ENCODE measurements at regions not wholly inside any gene's neighbourhood (a gene's known extent, or its start where the extent isn't known, plus 50 kb on each side); places are given as distances from the start of the nearest gene placed in this dataset.

GRCh38 chr5:89123581-89123980 is 240.6 kb upstream of the MEF2C start:
- FAIRE-seq (no peak), DNase-seq (ENCODE audit: low read depth in 1 of 2, low spot score in 2 of 2) (no peak)
- Histone ChIP-seq H3K4me2 (ENCODE audit: insufficient read depth in 1 of 2, low read depth in 2 of 2, low read length in 2 of 2) (no peak overlapping the region), H4K20me1 (replicated peaks in 1 of 2; ENCODE audit: control insufficient read depth in 1 of 2, insufficient read depth in 2 of 2, low read length in 2 of 2) (no peaks in the 10 kb centered on the region), H3K27ac (ENCODE audit: low read depth, low read length) (no peak overlapping the region), H2BK120ac (replicated peaks; ENCODE audit: low read depth, low read length) (no peak overlapping the region), H2BK20ac (ENCODE audit: low read length) (no peak overlapping the region), H2AK5ac (ENCODE audit: low read depth, low read length) (no peak overlapping the region), H2BK15ac (ENCODE audit: low read length) (no peak overlapping the region), H3K4me1 (replicated peaks in 1 of 4; ENCODE audit: control insufficient read depth in 3 of 4, insufficient read depth in 4 of 4, low read length in 3 of 4) (no peaks in the 10 kb centered on the region; a peak in 1 of 7 replicates), H3K4me3 (ENCODE audit: extremely low read depth in 1 of 4, insufficient read depth in 2 of 4, low read depth in 3 of 4, low read length in 4 of 4) (no peak overlapping the region), H3K27me3 (replicated peaks in 1 of 4; ENCODE audit: control insufficient read depth in 3 of 4, extremely low read depth in 1 of 4, insufficient read depth in 3 of 4, low read length in 3 of 4) (no peaks in the 10 kb centered on the region), H2BK12ac (ENCODE audit: low read depth, low read length) (no peak overlapping the region), H3K56ac (replicated peaks; ENCODE audit: insufficient read length, low read depth, low read length) (no peak overlapping the region), H3K9ac (replicated peaks in 1 of 4; ENCODE audit: extremely low read depth in 1 of 4, low read depth in 3 of 4, low read length in 3 of 4) (no peak overlapping the region; a peak in 1 of 7 replicates), H2BK5ac (ENCODE audit: low read depth, low read length) (no peak overlapping the region), H3K14ac (ENCODE audit: insufficient read length) (no peak overlapping the region), H3K23ac (ENCODE audit: insufficient read length) (no peak overlapping the region), H3K4ac (replicated peaks; ENCODE audit: insufficient read length, low read depth, low read length) (no peak overlapping the region), H4K8ac (ENCODE audit: extremely low read depth, insufficient read depth, low read length) (no peak overlapping the region), H2AFZ (ENCODE audit: low read length) (no peak overlapping the region), H3K18ac (ENCODE audit: extremely low read depth, low read length) (no peak overlapping the region), H3K79me2 (ENCODE audit: control insufficient read depth in 1 of 2, insufficient read depth in 2 of 2, low read length in 2 of 2) (no peaks in the 10 kb centered on the region), H4K91ac (replicated peaks; ENCODE audit: insufficient read length, low read length) (no peak overlapping the region), H3K36me3 (ENCODE audit: control insufficient read depth in 2 of 4, insufficient read depth in 4 of 4, low read length in 3 of 4) (no peaks in the 10 kb centered on the region), H4K5ac (ENCODE audit: insufficient read length, low read depth, low read length) (no peak overlapping the region), H3K79me1 (ENCODE audit: low read depth, low read length) (no peaks in the 10 kb centered on the region), H3K23me2 (ENCODE audit: low read depth, low read length) (no peaks in the 10 kb centered on the region; the same call in 1 of the 2 replicates), H3K9me3 (ENCODE audit: insufficient read depth in 2 of 2, low read depth in 1 of 2, low read length in 1 of 2) (no peaks in the 10 kb centered on the region)
- WGBS, 2 experiments (ENCODE audit: extremely low coverage in 1 of 2, insufficient coverage in 1 of 2, insufficient read length in 1 of 2, insufficient replicate concordance in 2 of 2, low coverage in 1 of 2, low lambda C conversion rate in 2 of 2, missing lambda C conversion rate in 1 of 2) = 98% methylated on average over 2 of the region's 2 CpGs; no CpG with 5 or more reads in 1 of the 2 experiments
- CTCF ChIA-PET (ENCODE audit: partially characterized antibody) = interaction anchor here (1.4 kb wide), 1 partner anchor 51 kb away, joined by 3 read pairs; no protein-coding TSS in a partner anchor
- POLR2A ChIA-PET (ENCODE audit: partially characterized antibody) = interaction anchor here (0.6 kb wide), 1 partner anchor 338 kb away, joined by 3 read pairs; no protein-coding TSS in a partner anchor
- TF ChIP-seq SAP30 (IDR thresholded peaks at IDR 0.05; ENCODE audit: insufficient read depth, insufficient replicate concordance, low read length) = no peak
- no peak for TF ChIP-seq SUZ12 (IDR thresholded peaks at IDR 0.05; ENCODE audit: low read length)
- no peak for TF ChIP-seq SP1 (IDR thresholded peaks at IDR 0.05; ENCODE audit: low read depth, low read length)
- no peak for TF ChIP-seq KDM1A (IDR thresholded peaks at IDR 0.05; ENCODE audit: borderline replicate concordance, low read length)
- no peak for TF ChIP-seq BACH1 (IDR thresholded peaks at IDR 0.05; ENCODE audit: low read length)
- no peak for TF ChIP-seq CBX8 (IDR thresholded peaks at IDR 0.05; ENCODE audit: borderline replicate concordance, low read depth, low read length)
- TF ChIP-seq POLR2AphosphoS5 (IDR thresholded peaks at IDR 0.05; ENCODE audit: low read depth, low read length) = no peak
- TF ChIP-seq, protein P1, sequence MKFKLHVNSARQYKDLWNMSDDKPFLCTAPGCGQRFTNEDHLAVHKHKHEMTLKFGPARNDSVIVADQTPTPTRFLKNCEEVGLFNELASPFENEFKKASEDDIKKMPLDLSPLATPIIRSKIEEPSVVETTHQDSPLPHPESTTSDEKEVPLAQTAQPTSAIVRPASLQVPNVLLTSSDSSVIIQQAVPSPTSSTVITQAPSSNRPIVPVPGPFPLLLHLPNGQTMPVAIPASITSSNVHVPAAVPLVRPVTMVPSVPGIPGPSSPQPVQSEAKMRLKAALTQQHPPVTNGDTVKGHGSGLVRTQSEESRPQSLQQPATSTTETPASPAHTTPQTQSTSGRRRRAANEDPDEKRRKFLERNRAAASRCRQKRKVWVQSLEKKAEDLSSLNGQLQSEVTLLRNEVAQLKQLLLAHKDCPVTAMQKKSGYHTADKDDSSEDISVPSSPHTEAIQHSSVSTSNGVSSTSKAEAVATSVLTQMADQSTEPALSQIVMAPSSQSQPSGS (IDR thresholded peaks at IDR 0.05; ENCODE audit: low read length) = no peak
- TF ChIP-seq SP2 (IDR thresholded peaks at IDR 0.05; ENCODE audit: low read length) = no peak
